Mesodermal cell (in vitro differentiated cells): ENCODE measurements at regions not wholly inside any gene's neighbourhood (a gene's known extent, or its start where the extent isn't known, plus 50 kb on each side); places are given as distances from the start of the nearest gene placed in this dataset.

Experiments used
- H3K27ac ChIP-seq: 2 replicates; pipeline ENCODE4 v1.7.0; 2013; ENCODE audit warnings: mild to moderate bottlenecking, low read depth, low read length, moderate library complexity; ENCODE audit not compliant: severe bottlenecking
- H3K36me3 ChIP-seq: 2 replicates; pipeline ENCODE4 v1.7.1; 2013; ENCODE audit warnings: mild to moderate bottlenecking, low read length, moderate library complexity; ENCODE audit not compliant: control insufficient read depth, insufficient read depth
- H3K4me1 ChIP-seq: one replicate; pipeline ENCODE4 v1.7.1; 2013; ENCODE audit warnings: mild to moderate bottlenecking, low read length; ENCODE audit not compliant: insufficient read depth, control insufficient read depth, poor library complexity, severe bottlenecking
- H3K4me3 ChIP-seq: 2 replicates; pipeline ENCODE4 v1.7.0; 2013; ENCODE audit warnings: low read length, control low read depth, mild to moderate bottlenecking; ENCODE audit not compliant: insufficient read depth, poor library complexity, severe bottlenecking; ENCODE audit errors: extremely low read depth
- H3K9me3 ChIP-seq: 2 replicates; pipeline ENCODE4 v1.7.1; 2013; ENCODE audit warnings: mild to moderate bottlenecking, low read length, moderate library complexity; ENCODE audit not compliant: control insufficient read depth
- WGBS, 2 experiments: methylation state at CpG; one replicate each; pipeline ENCODE4 v1.1.5; 2013; ENCODE audit warnings: missing lambda C conversion rate in 2 of 2; ENCODE audit not compliant: insufficient coverage in 2 of 2; 5-methylcytosine and 5-hydroxymethylcytosine counted together

GRCh38 chr13:40113643-40114304, 458.3 kb downstream of the COG6 start:
- WGBS, 2 experiments, result 94 to 97% methylated on average over 7 of the region's 8 CpGs

GRCh38 chr13:40114305-40114896, 458.9 kb downstream of the COG6 start:
- Histone ChIP-seq H3K4me1 (peaks cover 16% of the 10 kb centered on the region), H3K9me3 (no peaks in the 10 kb centered on the region), H3K36me3 (no peaks in the 10 kb centered on the region), H3K4me3 (no peak overlapping the region), H3K27ac (no peak overlapping the region)
- WGBS, 2 experiments, result 87 to 96% methylated on average over 5 of the region's 6 CpGs

More at GRCh38 chr13:40113643-40114304, 458.3 kb downstream of the COG6 start:
- H3K36me3 ChIP-seq, result no peaks in the 10 kb centered on the region
- H3K4me1 ChIP-seq, result peaks cover 16% of the 10 kb centered on the region
- no peak overlapping the region for H3K27ac ChIP-seq
- no peaks in the 10 kb centered on the region for H3K9me3 ChIP-seq
- H3K4me3 ChIP-seq, result no peak overlapping the region

- peak overlapping the region; percentile 85 for H3K27ac ChIP-seq
- peaks cover 16% of the 10 kb centered on the region for H3K4me1 ChIP-seq
- no peaks in the 10 kb centered on the region for H3K36me3 ChIP-seq
- 92% methylated on average over 2 of the region's 2 CpGs; no CpG with 5 or more reads in 1 of the 2 experiments for WGBS, 2 experiments
- H3K4me3 ChIP-seq, result no peak overlapping the region
- H3K9me3 ChIP-seq, result no peaks in the 10 kb centered on the region
These were observed 460.0 kb downstream of the COG6 start for GRCh38 chr13:40115426-40115825.

DNA sequence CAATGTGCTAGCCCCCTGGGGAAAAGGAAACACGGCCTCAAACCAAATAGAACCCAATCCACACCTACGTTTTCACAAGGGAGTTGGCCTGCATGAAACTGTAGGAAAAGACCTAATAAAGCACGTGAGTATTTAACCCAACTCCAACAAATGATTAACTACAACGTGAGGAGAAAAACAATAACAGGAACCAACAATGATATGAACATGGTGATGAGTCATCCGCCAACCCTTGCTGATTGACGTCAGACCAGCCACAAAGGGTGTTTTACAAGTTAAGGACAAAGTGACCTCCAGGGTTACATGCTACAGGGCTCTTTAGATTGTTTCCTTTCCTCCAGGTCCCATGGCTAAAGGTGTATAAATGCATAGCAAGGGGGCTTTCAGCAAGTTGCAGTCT, 460.5 kb downstream of the COG6 start:
- Histone ChIP-seq H3K4me3 (no peak overlapping the region), H3K9me3 (no peaks in the 10 kb centered on the region), H3K27ac (peak overlapping the region; percentile 85), H3K4me1 (peaks cover 16% of the 10 kb centered on the region), H3K36me3 (no peaks in the 10 kb centered on the region)
- 39 to 41% methylated on average over 2 to 3 of the region's 6 CpGs for WGBS, 2 experiments

- no peaks in the 10 kb centered on the region for H3K9me3 ChIP-seq
- H3K4me3 ChIP-seq, result no peak overlapping the region
- 100% methylated on average over 2 of the region's 3 CpGs; no CpG with 5 or more reads in 1 of the 2 experiments for WGBS, 2 experiments
- H3K27ac ChIP-seq, result no peak overlapping the region
- peaks cover 16% of the 10 kb centered on the region for H3K4me1 ChIP-seq
- H3K36me3 ChIP-seq, result no peaks in the 10 kb centered on the region
These were observed 462.9 kb downstream of the COG6 start for GRCh38 chr13:40118337-40118736.

DNA sequence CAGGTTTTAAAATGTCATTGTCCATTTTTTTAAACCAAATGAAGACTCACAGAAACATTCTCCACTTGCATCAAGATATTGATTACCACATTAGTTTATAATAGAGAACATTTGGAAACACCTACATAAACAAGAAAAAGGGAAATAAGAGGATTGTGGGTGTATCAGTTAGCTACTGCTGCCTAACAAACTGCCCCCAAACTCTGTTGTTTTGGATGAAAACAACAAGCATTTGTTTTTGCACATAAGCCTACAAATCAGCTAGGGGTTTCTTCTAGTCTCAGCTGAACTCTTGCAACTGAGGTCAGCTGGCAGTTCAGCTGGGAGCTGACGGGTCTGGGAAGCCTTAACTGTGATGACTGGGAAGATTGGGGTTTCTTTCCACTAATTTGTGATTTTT, 464.4 kb downstream of the COG6 start:
- Histone ChIP-seq H3K9me3 (no peaks in the 10 kb centered on the region), H3K27ac (no peak overlapping the region), H3K4me3 (no peak overlapping the region), H3K4me1 (peaks cover 11% of the 10 kb centered on the region), H3K36me3 (no peaks in the 10 kb centered on the region)
- WGBS, 2 experiments, result no CpG with 5 or more reads among the region's 1 CpG

DNA sequence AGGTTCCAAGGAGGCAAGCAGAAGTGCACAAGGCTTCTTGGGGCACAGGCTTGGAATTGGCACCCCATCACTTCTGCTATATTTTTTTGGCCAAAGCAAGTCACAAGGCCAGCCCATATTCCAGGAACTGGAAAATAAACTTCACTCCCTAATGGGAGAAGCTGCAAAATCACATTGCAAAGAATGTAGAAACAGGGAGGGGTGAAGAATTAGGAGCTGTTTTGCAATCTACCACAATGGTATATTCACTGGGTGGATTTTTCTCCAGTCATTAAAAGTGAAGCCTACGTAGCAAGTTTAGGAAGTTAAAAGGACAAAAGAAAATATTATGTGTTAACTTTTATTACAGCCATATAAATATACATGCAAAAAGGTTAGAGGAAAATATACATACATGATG, 464.8 kb downstream of the COG6 start:
- no peaks in the 10 kb centered on the region for H3K36me3 ChIP-seq

DNA sequence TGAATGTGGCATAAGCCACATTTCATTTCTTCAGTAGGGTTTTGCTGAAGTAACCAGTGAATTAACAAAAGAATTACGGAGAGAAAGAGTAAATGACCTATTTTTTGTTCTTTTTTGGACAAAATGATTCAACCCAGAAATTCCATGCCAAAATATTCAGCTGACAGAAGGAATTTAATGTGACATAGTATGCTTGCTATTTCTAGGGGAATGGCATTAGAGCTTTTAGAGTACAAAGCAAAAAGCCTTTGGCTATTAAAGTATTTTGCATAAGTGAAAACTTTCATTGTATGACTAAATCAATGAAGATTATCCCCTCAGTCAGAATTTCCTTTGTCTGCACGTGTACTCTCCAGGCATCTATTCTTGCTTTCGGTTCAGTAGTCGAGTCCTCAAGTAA, 465.3 kb downstream of the COG6 start:
- Histone ChIP-seq H3K4me1 (peaks cover 10% of the 10 kb centered on the region), H3K27ac (no peak overlapping the region), H3K36me3 (no peaks in the 10 kb centered on the region), H3K9me3 (no peaks in the 10 kb centered on the region), H3K4me3 (no peak overlapping the region)
- 87% methylated on average over 3 of the region's 4 CpGs; no CpG with 5 or more reads in 1 of the 2 experiments for WGBS, 2 experiments

More for the DNA sequence above, 464.8 kb downstream of the COG6 start:
- H3K27ac ChIP-seq, result no peak overlapping the region
- H3K4me1 ChIP-seq, result peaks cover 10% of the 10 kb centered on the region
- WGBS, 2 experiments, result no CpG with 5 or more reads among the region's 1 CpG
- H3K9me3 ChIP-seq, result no peaks in the 10 kb centered on the region
- no peak overlapping the region for H3K4me3 ChIP-seq

DNA sequence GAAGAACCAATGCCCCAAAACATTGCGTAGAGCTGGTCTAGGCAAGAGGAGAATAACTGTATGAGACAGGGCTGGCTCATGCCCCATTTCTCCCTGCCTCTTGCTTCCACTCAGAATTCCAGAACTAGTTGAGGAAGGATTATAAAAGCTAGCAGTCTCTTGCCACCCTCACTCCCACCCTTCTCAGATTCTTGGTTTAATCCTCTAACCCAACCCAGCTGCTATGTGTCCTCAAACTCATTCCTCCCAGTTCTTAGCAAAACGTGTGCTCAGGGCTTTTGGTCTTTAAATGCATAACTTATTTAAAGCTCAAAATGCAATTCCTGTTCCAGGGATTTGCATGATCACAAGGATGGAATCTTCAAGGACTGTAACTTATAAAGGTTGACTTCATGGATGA, 466.3 kb downstream of the COG6 start:
- Histone ChIP-seq H3K4me3 (no peak overlapping the region), H3K36me3 (no peaks in the 10 kb centered on the region), H3K27ac (no peak overlapping the region), H3K4me1 (peaks cover 2% of the 10 kb centered on the region), H3K9me3 (no peaks in the 10 kb centered on the region)
- 83 to 100% methylated on average over 1 of the region's 2 CpGs for WGBS, 2 experiments

DNA sequence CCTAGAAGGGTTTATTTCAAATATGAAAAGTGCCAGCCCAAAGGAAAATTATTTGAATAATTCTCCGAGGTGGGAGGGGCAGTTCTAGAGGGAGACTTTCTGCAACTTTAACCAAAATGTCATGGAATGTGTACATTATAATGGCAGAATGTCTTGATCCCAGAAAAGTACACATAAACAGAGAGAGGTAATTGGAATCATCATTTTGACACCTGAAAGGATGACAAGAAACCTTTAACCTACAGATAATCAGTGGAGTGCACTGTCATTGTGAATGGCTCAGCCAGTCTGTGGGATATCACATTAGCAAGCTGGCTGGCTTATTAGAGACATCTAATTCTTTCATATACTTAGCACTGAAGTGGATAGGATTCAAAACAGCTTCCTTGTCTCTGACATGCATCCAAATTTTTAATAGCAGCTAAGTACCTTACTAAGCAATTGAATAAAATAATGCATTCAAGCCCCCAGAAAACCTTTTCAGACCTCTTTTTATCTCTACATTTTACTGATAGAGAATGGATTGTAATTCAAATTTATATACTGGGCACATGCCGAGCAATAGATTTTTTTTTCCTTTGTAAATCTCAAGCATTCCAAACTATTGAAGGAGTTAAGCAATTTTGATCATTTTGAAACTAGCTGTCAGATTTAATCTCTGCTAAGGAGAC, 468.6 kb downstream of the COG6 start:
- H3K9me3 ChIP-seq, result no peaks in the 10 kb centered on the region
- H3K27ac ChIP-seq, result no peak overlapping the region
- H3K4me3 ChIP-seq, result no peak overlapping the region
- H3K36me3 ChIP-seq, result no peaks in the 10 kb centered on the region
- H3K4me1 ChIP-seq, result no peaks in the 10 kb centered on the region
- WGBS, 2 experiments, result no CpG with 5 or more reads among the region's 2 CpGs

DNA sequence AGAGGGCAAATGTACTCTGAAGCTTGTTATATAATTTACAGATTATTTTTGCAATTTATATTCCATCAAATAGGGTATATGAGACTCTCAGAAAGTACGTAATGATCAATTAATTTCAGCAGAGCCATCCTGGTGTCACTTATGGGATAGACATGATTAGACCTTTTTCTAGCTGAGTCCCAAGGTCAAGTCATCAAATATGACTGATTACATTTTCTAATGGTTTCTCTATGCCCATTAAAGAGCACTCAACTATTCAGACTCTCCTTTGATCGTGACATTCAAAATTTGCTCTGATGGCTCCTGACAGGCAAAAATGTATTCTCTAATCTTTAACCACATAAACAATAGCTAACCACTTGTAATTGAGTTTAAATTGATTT, 469.2 kb downstream of the COG6 start:
- Histone ChIP-seq H3K36me3 (no peaks in the 10 kb centered on the region), H3K4me1 (no peaks in the 10 kb centered on the region), H3K4me3 (no peak overlapping the region), H3K27ac (no peak overlapping the region), H3K9me3 (no peaks in the 10 kb centered on the region)
- WGBS, 2 experiments, result 100% methylated on average over 2 of the region's 2 CpGs; no CpG with 5 or more reads in 1 of the 2 experiments
